Activated naive CD4-positive, alpha-beta T cell treated with Interleukin-2 at 50 U/mL for 16 hours (primary cell): ENCODE measurements at regions not wholly inside any gene's neighbourhood (a gene's known extent, or its start where the extent isn't known, plus 50 kb on each side); places are given as distances from the start of the nearest gene placed in this dataset.

ENCODE experiments used
- DNase-seq: peaks from one replicate; pipeline ENCODE4 v3.0.0-alpha.2; 2020

DNA sequence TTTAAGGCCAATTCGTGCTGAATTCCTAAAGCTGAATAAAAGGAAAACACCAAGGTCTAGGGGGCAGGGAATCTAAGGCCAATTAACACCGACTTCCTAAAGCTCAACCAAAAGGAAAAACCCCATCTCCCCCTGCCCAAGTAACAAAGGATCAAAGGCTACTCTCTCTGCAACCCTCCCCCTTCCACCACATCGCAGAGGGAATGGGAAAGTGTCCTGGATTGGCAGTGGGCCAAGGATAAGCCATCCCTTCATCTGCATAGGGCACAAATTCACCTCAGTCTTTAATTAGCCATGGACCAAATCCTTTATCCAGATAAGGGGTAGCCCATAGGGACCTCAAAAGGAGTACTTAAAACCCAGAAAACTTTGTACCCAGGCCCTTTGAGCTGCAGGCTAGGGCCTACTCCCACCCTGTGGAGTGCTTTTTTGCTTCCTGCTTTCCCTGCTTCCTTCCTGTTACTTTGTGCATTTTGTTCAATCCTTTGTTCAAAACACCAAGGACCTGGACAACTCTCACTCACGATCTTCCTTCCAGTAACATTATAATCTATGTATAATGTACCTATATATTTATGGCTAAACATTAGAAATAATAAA, 2119.8 kb upstream of the CELF4 start:
- DNase-seq: no peak

GRCh38 chr18:39681061-39681460, 2115.5 kb upstream of the CELF4 start:
- no peak for DNase-seq

- DNase-seq: no peak
These were observed 2110.3 kb upstream of the CELF4 start for GRCh38 chr18:39675906-39676305.

- DNase-seq: no peak
These were observed 2109.8 kb upstream of the CELF4 start for GRCh38 chr18:39675368-39675767.

- no peak for DNase-seq
These were observed 2106.6 kb upstream of the CELF4 start for GRCh38 chr18:39672171-39672570.

DNA sequence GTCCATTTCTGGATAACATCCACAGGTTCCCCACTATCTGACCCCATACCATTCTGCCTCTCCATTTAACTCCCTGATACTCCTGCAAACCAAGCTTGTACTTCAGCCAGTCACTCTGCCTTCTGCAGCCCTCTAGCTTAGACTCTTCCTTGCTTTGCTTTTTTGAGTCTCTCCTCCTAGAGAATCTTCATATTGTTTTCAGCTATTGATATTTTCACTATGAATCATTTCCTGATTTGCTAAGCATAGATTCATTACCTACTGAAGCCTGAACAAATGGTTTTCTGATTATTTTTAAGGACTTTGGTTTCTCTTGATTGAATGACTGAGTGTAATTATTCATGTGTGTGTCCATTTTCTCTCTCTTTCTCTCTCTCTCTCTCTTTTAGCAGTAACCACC, 2102.3 kb upstream of the CELF4 start:
- DNase-seq: no peak

GRCh38 chr18:39666541-39666940, 2100.9 kb upstream of the CELF4 start:
- DNase-seq: no peak

DNA sequence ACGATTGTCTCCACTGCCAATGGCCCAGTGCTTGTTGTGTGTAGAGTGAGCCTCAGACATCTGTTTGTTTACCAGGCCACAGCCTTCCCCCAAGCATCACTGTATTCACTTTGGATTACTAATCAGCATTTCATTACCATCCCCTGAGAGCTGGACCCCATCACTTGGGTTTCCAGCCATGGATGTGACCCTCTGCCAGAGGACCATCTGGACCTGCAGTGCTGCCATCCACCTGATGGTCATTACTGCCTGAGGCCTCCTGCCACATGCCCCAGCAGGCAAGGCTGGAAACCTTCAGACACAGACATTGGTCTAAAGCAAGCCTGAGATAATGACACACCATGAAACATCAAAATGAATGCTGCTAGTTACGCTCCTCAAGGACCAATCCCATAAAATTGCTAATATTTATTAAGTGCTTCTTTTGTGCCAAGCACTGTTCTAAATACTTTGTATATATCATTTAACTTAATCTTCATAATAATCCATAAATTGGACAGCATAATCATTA, 2096.3 kb upstream of the CELF4 start:
- no peak for DNase-seq

DNA sequence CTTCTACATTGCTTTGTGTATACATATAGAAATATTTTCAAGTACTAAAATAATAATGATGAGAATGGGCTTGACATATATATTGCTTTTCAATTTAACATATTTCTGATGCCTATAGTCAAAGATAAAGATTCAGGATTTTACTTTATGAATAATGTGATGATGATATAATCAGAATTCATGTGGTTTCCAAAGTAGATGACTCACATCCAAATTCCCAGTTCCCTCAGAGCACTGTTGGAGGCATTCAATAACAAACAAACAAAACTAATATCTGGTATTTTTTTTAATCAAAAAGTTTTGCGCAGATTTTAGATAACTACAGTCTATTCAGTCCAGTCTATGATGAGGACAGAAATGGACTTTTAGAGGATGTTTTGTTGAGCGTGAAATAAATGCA, 2094.5 kb upstream of the CELF4 start:
- no peak for DNase-seq

DNA sequence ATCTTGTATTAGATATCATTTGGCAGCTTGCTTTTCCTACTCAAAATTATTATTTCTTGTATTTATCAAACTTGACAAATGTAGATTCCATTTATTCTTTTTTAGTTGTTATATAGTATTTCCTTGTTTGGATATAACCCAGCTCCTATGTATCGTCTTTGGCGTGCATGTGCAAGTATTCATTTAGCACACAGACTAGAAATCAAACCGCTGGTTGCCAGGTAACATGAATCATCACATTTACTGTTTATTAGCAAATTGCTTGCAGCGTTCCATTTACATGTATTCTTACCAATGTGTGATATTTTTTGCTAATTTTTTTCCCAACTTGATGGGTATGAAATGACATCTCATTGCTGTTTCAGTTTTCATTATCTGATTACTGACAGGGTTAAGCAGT, 2089.7 kb upstream of the CELF4 start:
- no peak for DNase-seq

- DNase-seq: no peak
These were observed 2087.6 kb upstream of the CELF4 start for GRCh38 chr18:39653221-39653620.

DNA sequence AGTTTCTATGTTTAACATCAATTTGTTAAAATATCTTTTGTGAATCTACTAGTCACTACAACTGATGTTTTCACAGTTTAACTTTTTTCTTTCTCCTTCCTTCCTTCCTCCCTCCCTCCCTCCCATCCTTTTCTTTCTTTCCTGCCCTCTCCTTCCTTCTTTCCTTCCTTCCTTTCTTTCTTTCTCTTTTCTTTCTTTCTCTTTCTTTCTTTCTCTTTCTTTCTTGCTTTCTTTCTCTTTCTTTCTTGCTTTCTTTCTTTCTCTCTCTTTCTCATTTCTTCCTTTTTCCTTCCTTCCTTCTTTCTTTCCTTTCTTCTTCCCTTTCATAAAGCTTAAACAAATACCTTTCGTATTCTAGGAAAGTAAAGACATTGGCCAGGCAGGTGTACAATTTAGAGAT, 2083.0 kb upstream of the CELF4 start:
- DNase-seq: no peak

DNA sequence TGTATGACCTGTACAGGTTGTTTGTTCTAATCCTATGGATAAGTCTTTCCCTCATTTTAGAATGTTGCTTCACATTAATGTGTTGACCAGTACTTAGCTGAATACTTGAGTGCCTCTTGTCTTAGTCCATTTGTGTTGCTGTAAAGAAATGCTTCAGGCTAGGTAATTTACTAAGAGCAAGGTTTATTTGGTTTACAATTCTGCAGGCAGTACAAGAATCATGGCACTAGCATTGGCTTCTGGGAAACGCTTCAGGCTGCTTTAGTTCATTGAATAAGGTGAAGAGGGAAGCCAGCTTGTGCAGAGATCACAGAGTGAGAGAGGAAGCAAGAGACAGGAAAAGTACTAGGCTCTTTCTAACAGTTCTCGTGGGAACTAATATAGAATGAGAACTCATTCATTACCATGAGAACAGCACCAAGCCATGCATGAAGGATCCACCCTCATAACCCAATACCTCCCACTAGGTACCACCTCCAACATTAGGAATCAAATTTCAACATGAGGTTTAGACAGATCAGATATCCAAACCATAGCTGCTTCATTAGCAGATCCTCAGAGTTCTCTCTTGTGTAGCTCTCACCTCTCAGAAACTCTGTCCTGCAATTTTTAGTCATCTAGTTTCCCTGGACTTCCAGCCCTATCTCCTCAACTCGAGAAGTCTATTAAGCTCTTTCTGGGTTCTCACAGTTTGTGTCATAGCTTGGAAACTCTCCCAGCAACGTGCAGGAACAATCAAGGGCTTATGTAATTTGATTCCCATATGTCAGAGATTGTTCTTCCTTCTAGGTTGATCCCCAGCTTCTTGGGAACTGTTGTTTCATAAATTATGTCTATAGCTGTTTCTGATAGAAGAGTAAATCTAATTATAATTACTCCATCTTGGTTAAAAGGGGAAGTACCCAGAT, 2082.3 kb upstream of the CELF4 start:
- DNase-seq: no peak

GRCh38 chr18:39638224-39638623, 2072.6 kb upstream of the CELF4 start:
- DNase-seq: no peak

DNA sequence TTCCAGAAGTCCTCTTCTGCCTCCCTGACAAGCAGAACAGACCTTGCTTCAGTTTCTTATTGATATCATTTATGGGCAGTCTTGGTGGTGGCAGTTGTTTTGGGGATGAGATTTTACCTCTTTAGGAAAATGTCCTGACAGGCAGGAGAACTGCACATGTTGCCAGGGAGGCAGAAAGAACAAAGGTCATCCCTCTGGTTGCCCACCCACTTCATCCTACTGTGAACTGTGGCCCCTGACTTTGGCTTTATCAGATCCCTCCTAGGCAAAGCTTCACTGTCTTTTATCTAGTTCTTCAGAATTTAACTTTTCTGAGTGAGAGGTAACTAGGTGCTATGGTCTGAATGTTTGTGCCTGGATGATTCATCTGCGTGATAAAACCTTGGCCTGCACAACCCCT, 2071.3 kb upstream of the CELF4 start:
- no peak for DNase-seq

DNA sequence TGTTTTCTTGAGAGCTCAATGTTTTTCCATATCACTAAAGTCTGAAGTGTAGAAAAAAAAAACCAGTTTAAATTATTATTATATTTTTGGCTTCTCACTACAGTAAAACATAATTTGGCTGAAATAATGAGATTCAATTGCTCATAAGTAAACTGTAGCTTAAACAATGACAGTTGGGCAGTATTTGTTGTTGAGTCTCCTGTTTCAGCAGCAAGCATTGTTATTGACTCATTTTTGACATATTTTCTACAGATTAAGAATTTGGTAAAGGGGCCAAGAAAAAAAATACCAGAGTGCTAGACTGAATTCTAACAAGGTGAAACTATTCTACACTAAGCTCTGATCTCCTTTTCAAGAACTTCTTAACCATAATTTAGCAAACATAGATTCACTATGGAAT, 2070.4 kb upstream of the CELF4 start:
- DNase-seq: no peak

GRCh38 chr18:39635192-39635591, 2069.6 kb upstream of the CELF4 start:
- no peak for DNase-seq

- DNase-seq: no peak
These were observed 2062.3 kb upstream of the CELF4 start for GRCh38 chr18:39627936-39628335.

GRCh38 chr18:39624961-39625360, 2059.4 kb upstream of the CELF4 start:
- DNase-seq: no peak

- DNase-seq: no peak
These were observed 2056.8 kb upstream of the CELF4 start for GRCh38 chr18:39622431-39622830.

DNA sequence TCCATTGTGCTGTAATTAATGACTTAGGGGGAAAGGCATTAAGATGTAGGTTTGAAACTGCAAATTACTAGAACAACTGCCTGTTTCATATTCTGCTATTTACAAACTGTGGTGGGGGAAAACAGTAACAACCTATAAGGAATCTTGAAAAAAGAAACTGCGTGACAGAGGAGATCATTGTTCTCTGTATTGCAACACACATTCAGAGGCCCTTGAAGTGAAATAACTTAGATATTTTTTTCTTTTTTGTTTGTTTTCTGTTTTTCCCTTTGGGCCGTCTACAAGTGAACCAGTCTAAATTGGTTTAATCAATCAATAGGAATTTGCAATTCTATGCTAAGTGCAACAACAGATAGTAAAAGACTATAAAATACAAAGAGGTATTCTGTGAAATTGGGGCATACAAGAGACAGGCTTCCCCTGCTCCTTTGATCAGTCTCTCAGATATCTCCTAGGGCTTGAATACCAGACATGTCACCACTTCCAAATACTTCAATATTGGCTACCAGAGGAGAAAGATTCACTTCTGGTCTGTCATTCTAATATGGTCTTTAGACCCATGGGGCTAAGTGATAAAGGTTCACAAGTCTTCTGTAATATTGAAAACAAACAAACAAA, 2055.1 kb upstream of the CELF4 start:
- no peak for DNase-seq

GRCh38 chr18:39618265-39619003, 2052.8 kb upstream of the CELF4 start:
- DNase-seq: no peak
